Prostate gland (tissue), 2 donors: ENCODE measurements at regions not wholly inside any gene's neighbourhood (a gene's known extent, or its start where the extent isn't known, plus 50 kb on each side); places are given as distances from the start of the nearest gene placed in this dataset.

Experiments used
- DNase-seq: peaks from one replicate; pipeline ENCODE4 v3.0.0-alpha.2; 2019; ENCODE audit warnings: low spot score
- H3K27ac ChIP-seq, 2 donors: fragments of 200-600 bp; sonication (generic); 2 replicates each; pipeline ENCODE4 v1.5.1; 2017 to 2019
- H3K27me3 ChIP-seq: fragments of 200-600 bp; sonication (generic); replicated peaks from 2 replicates; pipeline ENCODE4 v1.5.1; 2019; ENCODE audit not compliant: insufficient read depth
- H3K36me3 ChIP-seq, 2 donors: fragments of 200-600 bp; sonication (generic); 1 replicate in 1 of 2; 2 replicates in 1 of 2; pipeline versions ENCODE4 v1.5.1 to v1.8.1; 2017 to 2019
- H3K4me1 ChIP-seq: fragments of 200-600 bp; sonication (generic); replicated peaks from 2 replicates; pipeline ENCODE4 v1.5.1; 2019
- H3K4me3 ChIP-seq, 2 donors: fragments of 200-600 bp; sonication (generic); 2 replicates each; pipeline ENCODE4 v1.5.1; 2017 to 2019
- H3K9me3 ChIP-seq: fragments of 200-600 bp; sonication (generic); 2 replicates; pipeline ENCODE4 v1.5.1; 2017
- CTCF ChIP-seq, 4 experiments: fragments of 200-600 bp in 2 of 4; fragments of 450-650 bp in 2 of 4; sonication (generic) in 2 of 4; IDR thresholded peaks; 1 replicate in 3 of 4; 2 replicates in 1 of 4; pipeline ENCODE4 v1.5.1; 2016 to 2019; ENCODE audit warnings: antibody characterized with exemption in 4 of 4, mild to moderate bottlenecking in 2 of 4, moderate library complexity in 2 of 4
- POLR2A ChIP-seq: fragments of 450-650 bp; IDR thresholded peaks from one replicate; pipeline ENCODE4 v1.6.1; 2016; ENCODE audit warnings: antibody characterized with exemption, mild to moderate bottlenecking
- POLR2AphosphoS5 ChIP-seq: sonication (generic); formaldehyde crosslinking; IDR thresholded peaks from one replicate; pipeline ENCODE4 v1.6.1; 2017; ENCODE audit warnings: antibody characterized with exemption
- WGBS: methylation state at CpG from one replicate; pipeline ENCODE4 v1.1.5; 2018; 5-methylcytosine and 5-hydroxymethylcytosine counted together
- intact Hi-C: fragments of 100-400 bp; cut with DNase I; formaldehyde crosslinking; loops from one replicate; pipeline ENCODE4 v1.14.2; 2022

GRCh38 chr18:73829146-73829545 is 318.5 kb downstream of the FBXO15 start:
- Histone ChIP-seq H3K27me3 (no peaks in the 10 kb centered on the region), H3K36me3 (no peaks in the 10 kb centered on the region), H3K4me1 (no peaks in the 10 kb centered on the region), H3K27ac (no peak overlapping the region), H3K9me3 (no peaks in the 10 kb centered on the region), H3K4me3 (no peak overlapping the region)
- no peak for DNase-seq
- no peak for TF ChIP-seq POLR2A
- no peak for TF ChIP-seq CTCF (IDR thresholded peaks at IDR 0.05)
- TF ChIP-seq POLR2AphosphoS5: no peak
- intact Hi-C loops: no loop called here
- WGBS: 93% methylated on average over 7 of the region's 7 CpGs

GRCh38 chr18:73827801-73828200 is 319.8 kb downstream of the FBXO15 start:
- 93% methylated on average over 7 of the region's 7 CpGs for WGBS
- H3K9me3 ChIP-seq: no peaks in the 10 kb centered on the region
- H3K27ac ChIP-seq: no peak overlapping the region
- TF ChIP-seq POLR2AphosphoS5 (no peak), CTCF (IDR thresholded peaks at IDR 0.05) (no peak), POLR2A (no peak)
- intact Hi-C loops: no loop called here
- no peaks in the 10 kb centered on the region for H3K4me1 ChIP-seq
- no peaks in the 10 kb centered on the region for H3K36me3 ChIP-seq
- no peaks in the 10 kb centered on the region for H3K27me3 ChIP-seq
- no peak overlapping the region for H3K4me3 ChIP-seq
- no peak for DNase-seq

- Histone ChIP-seq H3K27me3 (no peaks in the 10 kb centered on the region), H3K4me3 (no peak overlapping the region), H3K36me3 (no peaks in the 10 kb centered on the region), H3K9me3 (no peaks in the 10 kb centered on the region), H3K4me1 (no peaks in the 10 kb centered on the region), H3K27ac (no peak overlapping the region)
- intact Hi-C loops: no loop called here
- no peak for DNase-seq
- TF ChIP-seq POLR2A (no peak), CTCF (IDR thresholded peaks at IDR 0.05) (no peak), POLR2AphosphoS5 (no peak)
- 70% methylated on average over 2 of the region's 2 CpGs for WGBS
These were observed 321.5 kb downstream of the FBXO15 start for GRCh38 chr18:73826098-73826497.

GRCh38 chr18:73824671-73825070 is 323.0 kb downstream of the FBXO15 start:
- TF ChIP-seq POLR2AphosphoS5: no peak
- TF ChIP-seq CTCF (IDR thresholded peaks at IDR 0.05): no peak
- no peak for TF ChIP-seq POLR2A
- no peak overlapping the region for H3K27ac ChIP-seq
- no peaks in the 10 kb centered on the region for H3K36me3 ChIP-seq
- H3K4me3 ChIP-seq: no peak overlapping the region
- WGBS: 82% methylated on average over 1 of the region's 1 CpG
- intact Hi-C loops: no loop called here
- no peaks in the 10 kb centered on the region for H3K9me3 ChIP-seq
- no peaks in the 10 kb centered on the region for H3K4me1 ChIP-seq
- no peaks in the 10 kb centered on the region for H3K27me3 ChIP-seq
- no peak for DNase-seq

- intact Hi-C loops: no loop called here
- 87% methylated on average over 11 of the region's 11 CpGs for WGBS
- no peaks in the 10 kb centered on the region for H3K36me3 ChIP-seq
- no peaks in the 10 kb centered on the region for H3K9me3 ChIP-seq
- no peaks in the 10 kb centered on the region for H3K27me3 ChIP-seq
- no peak overlapping the region for H3K27ac ChIP-seq
- no peak overlapping the region for H3K4me3 ChIP-seq
- TF ChIP-seq POLR2A (no peak), CTCF (IDR thresholded peaks at IDR 0.05) (no peak), POLR2AphosphoS5 (no peak)
- no peaks in the 10 kb centered on the region for H3K4me1 ChIP-seq
- no peak for DNase-seq
These were observed 335.2 kb downstream of the FBXO15 start for GRCh38 chr18:73812423-73812822.
